GM12892 (cell line): ENCODE measurements at regions not wholly inside any gene's neighbourhood (a gene's known extent, or its start where the extent isn't known, plus 50 kb on each side); places are given as distances from the start of the nearest gene placed in this dataset.

Experiments used
- DNase-seq: peaks from one replicate; pipeline ENCODE4 v3.0.0; 2011; ENCODE audit not compliant: insufficient read length
- FAIRE-seq: peaks from 2 replicates; lab custom pipeline; 2011; peaks lifted over from hg19 to GRCh38; lab: Jason Lieb, UNC
- POLR2A ChIP-seq: IDR thresholded peaks from 2 replicates; pipeline ENCODE4 v1.6.1; 2011; ENCODE audit warnings: low read depth, low read length, control low read depth
- POLR2AphosphoS5 ChIP-seq: IDR thresholded peaks from 2 replicates; pipeline ENCODE4 v1.6.1; 2011; ENCODE audit warnings: low read depth, low read length, control low read depth
- TAF1 ChIP-seq: IDR thresholded peaks from 2 replicates; pipeline ENCODE4 v1.6.1; 2011; ENCODE audit warnings: low read depth, mild to moderate bottlenecking, control low read depth, low read length, borderline replicate concordance

DNA sequence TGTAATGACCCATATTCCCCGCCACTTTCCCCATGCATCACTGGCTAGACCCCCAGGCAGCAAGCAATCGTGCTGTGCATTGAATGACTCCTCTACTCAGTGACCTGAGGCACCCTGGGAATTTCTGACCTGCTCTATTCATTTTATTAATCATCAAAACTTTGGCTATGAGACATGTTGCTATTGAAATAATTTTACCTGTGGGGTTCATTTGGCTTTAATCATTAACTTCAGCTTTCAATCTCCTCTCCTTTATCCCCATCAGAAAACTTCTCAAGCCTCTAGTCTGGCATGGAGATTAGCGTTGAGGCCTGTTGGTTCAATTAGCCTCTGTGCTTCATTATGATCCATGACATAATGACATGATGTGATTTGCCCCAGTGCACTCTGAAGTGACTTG is 429.0 kb downstream of the ZNF608 start:
- no peak for TF ChIP-seq TAF1
- no peak for TF ChIP-seq POLR2AphosphoS5
- TF ChIP-seq POLR2A, result no peak
- FAIRE-seq (peak; percentile 21), DNase-seq (no peak)

DNA sequence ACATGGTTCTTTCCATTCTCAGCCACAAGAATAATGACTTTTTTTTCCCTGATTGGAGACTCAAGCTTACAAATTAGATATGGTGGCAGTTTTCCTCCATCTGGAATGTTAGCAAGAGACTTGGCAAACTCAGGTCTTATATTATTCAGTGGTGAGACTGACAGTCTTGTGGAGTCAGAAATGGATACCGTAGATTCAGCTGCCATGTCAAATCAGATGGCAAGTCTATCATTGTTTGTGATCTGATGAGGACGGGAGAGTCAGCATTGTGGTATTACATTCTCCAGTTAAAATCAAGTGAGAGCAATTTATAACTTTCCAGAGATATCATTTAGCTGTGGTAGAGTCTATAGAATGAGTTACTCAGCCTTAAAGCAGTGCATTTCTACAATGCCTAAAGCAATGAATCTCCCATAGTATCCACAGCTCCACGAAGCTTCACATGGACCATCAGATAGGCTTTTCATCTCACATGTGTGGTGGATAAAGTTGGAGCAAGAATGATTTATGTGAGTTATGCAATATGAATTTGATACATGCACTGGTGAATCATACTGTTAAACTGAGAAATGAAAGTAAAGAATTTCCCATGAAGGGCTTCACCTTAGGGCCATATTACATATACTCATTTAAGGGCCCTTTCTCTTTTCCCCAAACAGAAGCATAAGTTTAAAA is 430.6 kb downstream of the ZNF608 start:
- TF ChIP-seq TAF1 (no peak), POLR2AphosphoS5 (no peak), POLR2A (no peak)
- no peak for FAIRE-seq
- DNase-seq, result no peak

DNA sequence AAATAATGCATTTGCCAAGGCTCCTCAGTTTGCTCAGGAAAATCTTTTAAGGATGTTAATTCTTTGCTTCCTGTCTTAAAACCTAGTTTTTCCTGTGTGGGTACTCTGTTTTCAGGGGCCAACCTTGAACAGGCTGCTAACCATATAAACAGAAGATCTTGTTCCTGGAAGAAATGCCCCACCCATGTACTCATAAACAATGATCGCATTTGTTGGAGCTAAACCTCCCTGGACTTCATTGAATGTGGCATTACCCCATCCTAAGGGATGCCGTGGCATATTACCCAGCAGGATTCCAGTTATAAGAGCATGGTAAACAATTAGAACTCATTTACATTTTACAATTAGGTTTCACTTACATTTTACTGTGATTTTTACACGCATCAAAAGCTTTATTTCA is 436.0 kb downstream of the ZNF608 start:
- no peak for FAIRE-seq
- DNase-seq, result no peak
- TF ChIP-seq POLR2AphosphoS5 (no peak), POLR2A (no peak), TAF1 (no peak)

DNA sequence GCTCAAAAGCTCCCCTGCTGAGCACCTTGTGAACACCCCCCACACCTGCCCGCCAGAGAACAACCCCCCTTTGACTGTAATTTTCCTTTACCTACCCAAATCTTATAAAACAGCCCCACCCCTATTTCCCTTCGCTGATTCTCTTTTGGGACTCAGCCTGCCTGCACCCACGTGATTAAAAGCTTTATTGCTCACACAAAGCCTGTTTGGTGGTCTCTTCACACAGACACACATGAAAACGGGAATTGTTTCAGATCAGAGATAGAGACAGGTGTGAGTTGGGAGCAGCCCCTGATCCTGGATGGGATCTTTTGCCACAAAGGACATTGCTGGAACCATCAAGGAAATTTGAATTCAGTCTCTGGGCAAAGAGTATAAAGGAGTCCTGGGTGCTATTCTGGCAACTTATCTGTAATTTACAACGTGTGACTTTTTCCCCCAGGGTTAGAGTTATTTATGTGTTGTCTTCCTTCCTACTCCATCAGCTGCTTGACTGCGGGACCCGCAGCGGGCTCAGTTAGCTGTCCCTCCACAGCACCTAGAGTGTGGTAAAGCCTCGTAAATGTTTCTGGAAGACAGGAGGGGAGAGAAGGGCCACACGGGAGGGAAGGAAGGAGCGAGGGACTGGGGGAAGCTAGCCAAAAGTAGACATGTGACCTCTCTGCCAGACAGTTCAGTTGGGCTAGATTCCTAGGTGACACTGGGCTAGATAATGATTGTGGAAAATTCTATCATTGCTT is 437.0 kb downstream of the ZNF608 start:
- no peak for DNase-seq
- no peak for FAIRE-seq
- TF ChIP-seq POLR2A, result no peak
- TF ChIP-seq TAF1, result no peak
- TF ChIP-seq POLR2AphosphoS5, result no peak

DNA sequence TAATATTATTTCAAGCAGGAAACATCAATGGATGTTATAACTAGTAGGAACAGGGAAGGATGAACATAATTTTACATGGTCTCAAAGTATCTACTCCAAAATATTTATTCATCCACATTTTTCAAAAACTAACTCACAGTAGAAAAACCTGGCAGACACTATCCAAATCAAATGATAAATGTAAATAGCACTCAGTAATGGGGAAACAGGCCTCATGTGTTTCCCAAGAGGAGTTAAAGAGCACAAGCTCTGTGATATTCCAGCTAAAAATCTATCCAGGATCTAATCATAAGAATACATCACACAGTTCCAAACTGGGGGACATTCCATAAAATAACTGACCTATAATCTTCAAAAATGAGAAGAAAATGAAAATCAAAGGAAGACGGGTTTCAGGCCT is 443.1 kb downstream of the ZNF608 start:
- TF ChIP-seq POLR2AphosphoS5 (no peak), TAF1 (no peak), POLR2A (no peak)
- no peak for DNase-seq

DNA sequence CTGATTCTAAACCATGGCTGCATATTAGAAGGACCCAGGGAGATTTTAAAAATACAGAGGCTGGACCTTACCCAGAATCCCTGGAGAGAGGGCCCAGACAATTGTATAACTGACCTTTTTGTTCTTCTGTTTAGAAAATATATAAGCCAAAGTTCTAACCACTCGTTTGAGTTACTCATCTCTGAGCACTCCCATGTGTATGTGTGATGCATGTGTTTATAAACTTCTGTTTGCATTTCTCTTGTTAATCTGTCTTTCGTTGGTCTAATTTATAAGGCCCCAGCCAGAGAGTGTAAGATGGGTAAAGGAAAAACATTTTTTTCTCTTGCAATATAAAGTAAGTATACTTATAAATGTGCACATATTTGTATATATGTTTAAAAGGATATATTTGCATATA is 443.9 kb downstream of the ZNF608 start:
- TF ChIP-seq TAF1 (no peak), POLR2A (no peak), POLR2AphosphoS5 (no peak)
- DNase-seq, result no peak
- FAIRE-seq, result no peak

More for the DNA sequence above, 443.1 kb downstream of the ZNF608 start:
- no peak for FAIRE-seq

DNA sequence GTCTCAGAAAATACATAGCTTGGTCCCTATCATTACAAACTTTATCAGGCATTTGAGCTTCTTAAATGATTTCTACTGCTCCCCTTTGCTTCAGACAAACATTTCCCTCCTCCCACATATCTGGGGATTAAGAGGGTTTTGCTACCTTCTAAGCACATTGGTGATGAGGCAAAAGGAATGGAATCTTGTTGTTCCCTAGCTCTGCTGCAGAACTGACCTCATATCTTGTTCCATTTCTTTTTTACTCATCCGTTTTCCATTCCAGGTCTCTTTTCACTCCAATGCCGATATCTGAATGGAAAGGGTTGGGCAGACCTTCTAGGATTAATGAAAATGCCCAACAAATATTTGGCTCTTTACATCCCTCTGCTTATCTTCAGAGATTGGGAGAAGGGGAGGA is 444.6 kb downstream of the ZNF608 start:
- FAIRE-seq (no peak), DNase-seq (no peak)
- no peak for TF ChIP-seq POLR2AphosphoS5
- no peak for TF ChIP-seq TAF1
- no peak for TF ChIP-seq POLR2A

DNA sequence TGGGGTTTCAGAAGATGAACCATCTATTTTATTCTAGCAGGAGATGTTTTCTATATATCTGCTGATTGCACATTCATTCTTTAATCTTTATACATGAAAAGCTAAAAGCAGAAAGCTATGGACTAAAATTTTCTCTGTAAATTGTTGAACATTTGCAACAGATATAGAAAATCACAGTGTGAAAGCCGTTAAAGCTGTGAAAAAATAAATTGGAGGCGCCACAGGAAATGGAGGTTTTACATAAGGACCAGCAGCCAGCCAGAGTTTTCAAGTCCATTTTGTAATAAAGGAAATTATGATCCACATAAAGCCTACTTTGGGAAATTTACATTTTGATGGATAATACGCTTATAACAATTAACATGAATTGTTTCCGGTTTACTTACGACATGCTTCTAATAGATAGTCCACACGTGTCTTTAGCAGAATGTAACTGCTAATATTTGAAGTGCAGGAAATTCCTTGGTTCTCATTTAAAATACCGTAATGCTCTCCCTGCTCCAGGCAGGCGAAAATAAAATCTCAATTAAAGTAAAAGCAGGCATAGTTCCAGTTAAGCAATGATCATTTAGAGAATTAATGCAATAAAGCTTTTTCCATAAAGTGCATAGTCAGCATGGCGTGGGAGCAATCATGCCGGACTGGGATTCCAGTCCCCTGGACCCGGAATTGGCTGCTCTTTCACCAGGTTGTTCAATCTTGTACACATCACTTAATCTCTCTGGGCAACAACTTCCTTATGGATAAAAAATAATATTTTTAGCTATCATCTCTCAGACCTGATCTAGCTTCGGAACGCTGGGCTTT is 445.4 kb downstream of the ZNF608 start:
- DNase-seq, result no peak
- no peak for FAIRE-seq
- TF ChIP-seq POLR2A (no peak), TAF1 (no peak), POLR2AphosphoS5 (no peak)

DNA sequence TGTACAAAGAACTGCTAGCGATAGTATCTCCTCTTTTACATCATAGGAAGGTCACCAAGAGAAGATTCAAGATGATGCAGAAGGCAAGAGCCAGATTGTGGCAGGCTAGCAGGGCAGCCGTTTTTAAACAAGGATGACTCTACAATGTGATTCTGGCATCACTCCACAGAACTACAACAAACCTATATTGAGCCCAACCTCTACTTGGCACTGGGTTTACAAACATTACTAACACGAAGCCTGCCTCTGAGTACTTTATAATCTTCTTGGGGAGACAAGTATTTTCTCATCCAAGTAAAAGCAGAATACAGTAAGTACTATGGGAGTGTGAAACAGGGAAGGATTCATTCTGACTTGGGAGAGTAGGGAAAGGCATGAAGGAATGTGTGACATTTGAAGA is 448.6 kb downstream of the ZNF608 start:
- TF ChIP-seq POLR2AphosphoS5 (no peak), TAF1 (no peak), POLR2A (no peak)
- DNase-seq (no peak), FAIRE-seq (no peak)

DNA sequence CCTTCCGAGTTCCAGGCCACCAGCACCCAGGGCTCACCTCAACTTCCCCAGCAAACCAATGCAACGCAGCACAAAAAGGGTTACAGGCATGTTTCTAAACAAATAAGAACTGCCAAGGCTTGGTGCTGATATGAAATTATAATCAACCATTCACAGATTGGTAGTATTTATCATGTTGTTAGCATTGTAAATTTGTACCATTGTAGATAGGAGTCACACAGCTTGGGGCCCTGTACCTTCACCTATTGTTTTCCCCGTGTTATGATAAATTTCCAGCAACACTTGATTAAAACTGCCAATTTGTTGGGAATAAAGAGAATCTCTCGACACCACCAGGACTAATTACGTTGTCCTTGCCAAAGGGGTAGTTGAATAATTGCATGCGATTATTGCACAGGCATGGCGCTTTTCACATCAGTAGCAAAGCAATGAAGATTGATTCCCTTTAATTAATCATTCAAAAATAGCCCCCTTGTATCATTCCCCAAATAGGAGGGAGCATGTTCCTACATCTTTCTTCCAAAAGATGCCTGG is 454.1 kb downstream of the ZNF608 start:
- FAIRE-seq, result no peak
- DNase-seq, result no peak
- no peak for TF ChIP-seq POLR2A
- TF ChIP-seq TAF1, result no peak
- no peak for TF ChIP-seq POLR2AphosphoS5

DNA sequence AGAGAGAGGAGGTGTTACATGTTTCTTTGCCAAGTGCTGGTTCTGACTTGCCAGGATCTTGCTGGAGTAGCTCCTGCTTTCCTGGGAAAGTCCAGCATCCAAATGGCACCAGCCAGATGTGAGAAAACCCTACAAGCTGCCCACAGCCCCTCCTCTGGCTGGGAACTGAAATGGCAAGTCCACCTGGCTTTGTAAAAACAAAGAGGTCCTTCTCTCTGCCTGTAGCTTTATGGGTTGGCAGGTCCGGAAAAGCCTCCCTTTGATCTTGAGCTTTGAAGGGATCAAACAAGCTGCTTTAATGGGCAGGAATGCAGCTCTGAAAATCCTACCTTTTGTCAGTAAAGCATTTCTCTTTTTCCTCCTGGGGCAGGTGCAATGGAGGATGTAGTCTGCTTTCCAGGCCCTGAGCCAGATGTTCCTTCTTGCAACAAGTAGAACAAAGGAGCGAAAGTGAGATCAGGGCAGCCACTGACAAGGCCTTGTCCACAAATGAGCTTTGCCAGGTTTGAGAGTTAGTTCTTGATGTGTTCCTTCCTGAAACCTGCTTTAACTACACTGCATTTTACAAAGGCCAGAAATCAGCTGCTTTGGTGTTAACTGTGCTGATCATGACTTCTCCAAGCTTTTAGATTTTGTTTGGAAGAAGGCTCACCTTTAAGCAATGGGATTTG is 456.7 kb downstream of the ZNF608 start:
- DNase-seq, result no peak
- no peak for FAIRE-seq
- TF ChIP-seq POLR2A (no peak), TAF1 (no peak), POLR2AphosphoS5 (no peak)
